IMR-90 (cell line): ENCODE measurements at regions not wholly inside any gene's neighbourhood (a gene's known extent, or its start where the extent isn't known, plus 50 kb on each side); places are given as distances from the start of the nearest gene placed in this dataset.

ENCODE experiments used
- ATAC-seq: fragments of 200-7000 bp; cut with Tn5 transposase; 2 replicates; pipeline ENCODE4 v1.9.1; 2020; ENCODE audit warnings: low read depth, mild to moderate bottlenecking, moderate library complexity
- BruUV-seq: library from RNA; stranded (reverse); fragments of 400-500 nt; replicated peaks from 2 replicates; lab custom pipeline; 2021; lab: Mats Ljungman, UMichigan
- CTCF ChIA-PET: fragments of 300-600 bp; formaldehyde crosslinking; extraction: SDS; loops from one replicate; lab custom pipeline; 2021; ENCODE audit warnings: antibody characterized with exemption; lab: Yijun Ruan, JAX
- POLR2A ChIA-PET: fragments of 300-600 bp; sonication (Branson Sonifier 250); formaldehyde crosslinking; loops from one replicate; lab custom pipeline; 2022; ENCODE audit warnings: antibody characterized with exemption; ENCODE audit not compliant: unreplicated experiment; lab: Charles Lee
- DNase-seq: peaks from one replicate; pipeline ENCODE4 v3.0.0; 2013
- H2AFZ ChIP-seq: replicated peaks from 2 replicates; pipeline ENCODE3; 2013; ENCODE audit warnings: low read length, mild to moderate bottlenecking; ENCODE audit not compliant: poor library complexity
- H2AK5ac ChIP-seq: 2 replicates; pipeline ENCODE4 v1.6.1; 2013; ENCODE audit warnings: low read depth, low read length, inconsistent platforms
- H2AK9ac ChIP-seq: replicated peaks from 2 replicates; pipeline ENCODE3; 2013; ENCODE audit warnings: mild to moderate bottlenecking, low read depth, low read length, moderate library complexity; ENCODE audit not compliant: poor library complexity
- H2BK120ac ChIP-seq: 2 replicates; pipeline ENCODE4 v1.6.1; 2013; ENCODE audit warnings: low read depth, low read length, inconsistent platforms
- H2BK15ac ChIP-seq: 3 replicates; pipeline ENCODE4 v1.6.1; 2013; ENCODE audit warnings: low read depth, low read length, inconsistent platforms
- H2BK20ac ChIP-seq: 2 replicates; pipeline ENCODE4 v1.6.1; 2013; ENCODE audit warnings: low read depth, mild to moderate bottlenecking, inconsistent platforms, low read length, moderate library complexity
- H2BK5ac ChIP-seq: 2 replicates; pipeline ENCODE4 v1.6.1; 2013; ENCODE audit warnings: mild to moderate bottlenecking, low read depth, low read length, inconsistent platforms; ENCODE audit not compliant: poor library complexity, severe bottlenecking
- H3K14ac ChIP-seq: replicated peaks from 2 replicates; pipeline ENCODE4 v1.6.1; 2013; ENCODE audit warnings: low read depth, low read length, inconsistent platforms
- H3K18ac ChIP-seq: 2 replicates; pipeline ENCODE4 v1.6.1; 2013; ENCODE audit warnings: low read depth, low read length, control low read depth
- H3K23ac ChIP-seq: 2 replicates; pipeline ENCODE4 v1.6.1; 2013; ENCODE audit warnings: low read depth, low read length, inconsistent platforms
- H3K27ac ChIP-seq: 2 replicates; pipeline ENCODE4 v1.5.1; 2013; ENCODE audit warnings: mild to moderate bottlenecking, control low read depth, low read length; ENCODE audit not compliant: insufficient read depth
- H3K27me3 ChIP-seq: 2 replicates; pipeline ENCODE4 v1.6.1; 2013; ENCODE audit warnings: low read length; ENCODE audit not compliant: control insufficient read depth, insufficient read depth
- H3K36me3 ChIP-seq: 2 replicates; pipeline ENCODE4 v1.6.1; 2013; ENCODE audit warnings: low read length, mixed read lengths; ENCODE audit not compliant: control insufficient read depth, insufficient read depth
- H3K4ac ChIP-seq: 2 replicates; pipeline ENCODE4 v1.6.1; 2013; ENCODE audit warnings: low read depth, low read length, inconsistent platforms
- H3K4me1 ChIP-seq: 2 replicates; pipeline ENCODE4 v1.6.1; 2013; ENCODE audit warnings: low read length, mixed read lengths; ENCODE audit not compliant: control insufficient read depth, insufficient read depth
- H3K4me2 ChIP-seq: 2 replicates; pipeline ENCODE4 v1.6.1; 2013; ENCODE audit warnings: low read depth, mild to moderate bottlenecking, control low read depth, low read length, moderate library complexity
- H3K4me3 ChIP-seq: 2 replicates; pipeline ENCODE4 v1.5.1; 2013; ENCODE audit warnings: low read depth, mild to moderate bottlenecking, control low read depth, low read length, moderate library complexity; ENCODE audit not compliant: insufficient read depth
- H3K56ac ChIP-seq: 2 replicates; pipeline ENCODE4 v1.6.1; 2013; ENCODE audit warnings: low read length, inconsistent platforms; ENCODE audit not compliant: insufficient read depth; ENCODE audit errors: extremely low read depth
- H3K79me1 ChIP-seq, 2 experiments: 2 replicates each; pipeline ENCODE4 v1.6.1; 2013; ENCODE audit warnings: low read length in 2 of 2, inconsistent platforms in 1 of 2, low read depth in 1 of 2
- H3K9ac ChIP-seq: 2 replicates; pipeline ENCODE4 v1.6.1; 2013; ENCODE audit warnings: low read depth, low read length, control low read depth
- H3K9me1 ChIP-seq: 2 replicates; pipeline ENCODE4 v1.6.1; 2013; ENCODE audit warnings: low read length, inconsistent platforms; ENCODE audit not compliant: insufficient read depth
- H3K9me3 ChIP-seq: 2 replicates; pipeline ENCODE4 v1.6.1; 2013; ENCODE audit warnings: low read length; ENCODE audit not compliant: control insufficient read depth, insufficient read depth
- H4K20me1 ChIP-seq: 2 replicates; pipeline ENCODE4 v1.6.1; 2013; ENCODE audit warnings: low read length, inconsistent platforms; ENCODE audit not compliant: insufficient read depth
- H4K5ac ChIP-seq: 2 replicates; pipeline ENCODE4 v1.6.1; 2013; ENCODE audit warnings: mild to moderate bottlenecking, low read depth, low read length, control low read depth
- H4K8ac ChIP-seq, 2 experiments: 2 replicates each; pipeline ENCODE4 v1.6.1; 2013; ENCODE audit warnings: low read depth in 2 of 2, low read length in 2 of 2, control low read depth in 1 of 2, inconsistent platforms in 1 of 2
- H4K91ac ChIP-seq: 2 replicates; pipeline ENCODE4 v1.6.1; 2013; ENCODE audit warnings: low read depth, low read length, inconsistent platforms; ENCODE audit not compliant: insufficient read depth
- BHLHE40 ChIP-seq: fragments of 150-350 bp; IDR thresholded peaks from 2 replicates; pipeline ENCODE4 v1.6.1; 2016; ENCODE audit warnings: mild to moderate bottlenecking, low read depth, low read length
- CEBPB ChIP-seq: IDR thresholded peaks from 2 replicates; pipeline ENCODE4 v1.6.1; 2012; ENCODE audit warnings: low read depth, low read length, improper control_type of control experiment
- CTCF ChIP-seq: conservative IDR thresholded peaks from 2 replicates; pipeline ENCODE4 v1.5.1; 2012; ENCODE audit warnings: mild to moderate bottlenecking, low read depth, low read length, improper control_type of control experiment
- FOS ChIP-seq: fragments of 150-350 bp; IDR thresholded peaks from 2 replicates; pipeline ENCODE4 v1.6.1; 2016; ENCODE audit warnings: low read depth, low read length
- MAFK ChIP-seq: IDR thresholded peaks from 2 replicates; pipeline ENCODE4 v1.6.1; 2012; ENCODE audit warnings: low read depth, low read length, improper control_type of control experiment
- MAZ ChIP-seq: IDR thresholded peaks from 2 replicates; pipeline ENCODE4 v1.6.1; 2012; ENCODE audit warnings: low read depth, mild to moderate bottlenecking, low read length, improper control_type of control experiment, moderate library complexity, borderline replicate concordance
- MXI1 ChIP-seq: IDR thresholded peaks from 2 replicates; pipeline ENCODE4 v1.6.1; 2012; ENCODE audit warnings: low read depth, mild to moderate bottlenecking, low read length, moderate library complexity, borderline replicate concordance
- NFE2L2 ChIP-seq: fragments of 150-350 bp; IDR thresholded peaks from 2 replicates; pipeline ENCODE4 v1.6.1; 2016; ENCODE audit warnings: low read depth, mild to moderate bottlenecking, low read length
- RAD21 ChIP-seq: IDR thresholded peaks from 2 replicates; pipeline ENCODE4 v1.6.1; 2012; ENCODE audit warnings: low read length, improper control_type of control experiment
- RCOR1 ChIP-seq: IDR thresholded peaks from 2 replicates; pipeline ENCODE4 v1.6.1; 2012; ENCODE audit warnings: mild to moderate bottlenecking, low read length, improper control_type of control experiment; ENCODE audit not compliant: insufficient replicate concordance
- RFX5 ChIP-seq: IDR thresholded peaks from 2 replicates; pipeline ENCODE4 v1.8.0; 2012; ENCODE audit warnings: low read depth, mild to moderate bottlenecking, low read length, moderate library complexity
- SMC3 ChIP-seq: fragments of 150-350 bp; IDR thresholded peaks from 2 replicates; pipeline ENCODE4 v1.6.1; 2016; ENCODE audit warnings: low read depth, mild to moderate bottlenecking, antibody characterized with exemption, low read length, moderate library complexity
- USF2 ChIP-seq: fragments of 150-350 bp; IDR thresholded peaks from 2 replicates; pipeline ENCODE4 v1.6.1; 2017; ENCODE audit warnings: mild to moderate bottlenecking, antibody characterized with exemption, low read length, low read depth
- WGBS, 2 experiments: methylation state at CpG; one replicate each; pipeline versions ENCODE4 v1.1.5 to v1.1.7; 2013; ENCODE audit warnings: missing lambda C conversion rate in 2 of 2; ENCODE audit not compliant: insufficient read length in 1 of 2; ENCODE audit errors: extremely low coverage in 2 of 2; 5-methylcytosine and 5-hydroxymethylcytosine counted together
- dilution Hi-C: fragments of 300-500 bp; cut with HindIII; formaldehyde crosslinking; loops from one replicate; pipeline ENCODE4 v1.14.3; 2018; ENCODE audit warnings: low sequenced_read_pairs; ENCODE audit not compliant: unreplicated experiment
- in situ Hi-C: fragments of 300-500 bp; cut with MboI; formaldehyde crosslinking; loops from 3 replicates; pipeline ENCODE4 v1.14.3; 2019; ENCODE audit warnings: low sequenced_read_pairs, inconsistent platforms, mixed read lengths
- intact Hi-C: fragments of 100-400 bp; cut with micrococcal nuclease; formaldehyde crosslinking; loops from 2 replicates; pipeline ENCODE4 v1.10.0; 2022

GRCh38 chr1:101098327-101098726 lies 72.7 kb upstream of the DPH5 start:
- no peak overlapping the region for H3K9ac ChIP-seq
- H2BK15ac ChIP-seq, result no peak overlapping the region
- H3K56ac ChIP-seq, result no peak overlapping the region
- no peaks in the 10 kb centered on the region for H3K9me3 ChIP-seq
- intact Hi-C loops (no loop called here), dilution Hi-C loops (no loop called here), in situ Hi-C loops (no loop called here)
- H3K4me2 ChIP-seq, result no peak overlapping the region
- H3K4ac ChIP-seq, result no peak overlapping the region
- no TSS peak for BruUV-seq
- no peak overlapping the region for H3K18ac ChIP-seq
- CTCF ChIA-PET, result no interaction called here
- no peaks in the 10 kb centered on the region for H3K27me3 ChIP-seq
- H2BK20ac ChIP-seq, result no peak overlapping the region
- no CpG with 5 or more reads among the region's 2 CpGs for WGBS, 2 experiments
- H4K20me1 ChIP-seq, result no peaks in the 10 kb centered on the region
- H2AK5ac ChIP-seq, result no peak overlapping the region
- H4K5ac ChIP-seq, result no peak overlapping the region
- ATAC-seq (no peak), DNase-seq (no peak)
- no peaks in the 10 kb centered on the region for H3K79me1 ChIP-seq
- H3K4me1 ChIP-seq, result peaks cover 3% of the 10 kb centered on the region; the same call in 1 of the 2 replicates
- no peak overlapping the region for H3K27ac ChIP-seq
- no peak overlapping the region for H2AFZ ChIP-seq
- no peak overlapping the region for H2BK5ac ChIP-seq
- H3K4me3 ChIP-seq, result no peak overlapping the region
- H3K9me1 ChIP-seq, result no peaks in the 10 kb centered on the region
- no peak for TF ChIP-seq RCOR1
- no peak for TF ChIP-seq RAD21
- no peak for TF ChIP-seq MAFK
- no peak for TF ChIP-seq MAZ
- no peak for TF ChIP-seq FOS
- no peak for TF ChIP-seq NFE2L2
- no peak for TF ChIP-seq CTCF
- TF ChIP-seq BHLHE40, result no peak
- no peak for TF ChIP-seq CEBPB
- TF ChIP-seq SMC3, result no peak
- no peak for TF ChIP-seq RFX5
- TF ChIP-seq USF2, result no peak
- TF ChIP-seq MXI1, result no peak
- no peak overlapping the region for H2AK9ac ChIP-seq
- H4K91ac ChIP-seq, result no peak overlapping the region
- H3K36me3 ChIP-seq, result no peaks in the 10 kb centered on the region
- H3K23ac ChIP-seq, result no peak overlapping the region
- POLR2A ChIA-PET, result no interaction called here
- H3K14ac ChIP-seq, result no peak overlapping the region
- no peak overlapping the region for H2BK120ac ChIP-seq
- no peak overlapping the region for H4K8ac ChIP-seq
